H9 (cell line): ENCODE measurements at regions not wholly inside any gene's neighbourhood (a gene's known extent, or its start where the extent isn't known, plus 50 kb on each side); places are given as distances from the start of the nearest gene placed in this dataset.

Experiments used
- DNase-seq: peaks from one replicate; pipeline ENCODE4 v3.0.0-alpha.2; 2017
- H2AFZ ChIP-seq: one replicate; pipeline ENCODE4 v1.6.1; 2013; ENCODE audit warnings: mild to moderate bottlenecking, low read length, control low read depth, moderate library complexity
- H2AK5ac ChIP-seq: 2 replicates; pipeline ENCODE4 v1.6.1; 2013; ENCODE audit warnings: low read length, control low read depth, mixed read lengths; ENCODE audit not compliant: insufficient read length
- H2BK120ac ChIP-seq: one replicate; pipeline ENCODE4 v1.6.1; 2013; ENCODE audit warnings: low read depth, mild to moderate bottlenecking, low read length, control low read depth, inconsistent platforms; ENCODE audit not compliant: poor library complexity, severe bottlenecking
- H2BK12ac ChIP-seq: 2 replicates; pipeline ENCODE4 v1.6.1; 2013; ENCODE audit warnings: low read length, control low read depth, mixed read lengths, low read depth; ENCODE audit not compliant: insufficient read length
- H2BK15ac ChIP-seq: 2 replicates; pipeline ENCODE4 v1.6.1; 2013; ENCODE audit warnings: low read depth, low read length, control low read depth
- H2BK20ac ChIP-seq: one replicate; pipeline ENCODE4 v1.6.1; 2013; ENCODE audit warnings: low read depth, mild to moderate bottlenecking, low read length, control low read depth, inconsistent platforms; ENCODE audit not compliant: poor library complexity, severe bottlenecking
- H2BK5ac ChIP-seq: 2 replicates; pipeline ENCODE4 v1.6.1; 2013; ENCODE audit warnings: low read length, control low read depth, mixed read lengths; ENCODE audit not compliant: insufficient read length
- H3K14ac ChIP-seq: 2 replicates; pipeline ENCODE4 v1.6.1; 2013; ENCODE audit warnings: low read length, control low read depth; ENCODE audit not compliant: insufficient read depth
- H3K18ac ChIP-seq: 2 replicates; pipeline ENCODE4 v1.6.1; 2013; ENCODE audit warnings: low read depth, mild to moderate bottlenecking, mixed read lengths, low read length, control low read depth; ENCODE audit not compliant: insufficient read length
- H3K23ac ChIP-seq: 2 replicates; pipeline ENCODE4 v1.6.1; 2013; ENCODE audit warnings: low read length, control low read depth, mixed read lengths, low read depth; ENCODE audit not compliant: insufficient read length
- H3K23me2 ChIP-seq: 2 replicates; pipeline ENCODE4 v1.6.1; 2013; ENCODE audit warnings: low read depth, mild to moderate bottlenecking, mixed read lengths, low read length, control low read depth; ENCODE audit not compliant: insufficient read length, poor library complexity, severe bottlenecking
- H3K27ac ChIP-seq: 2 replicates; pipeline ENCODE4 v1.5.1; 2013; ENCODE audit warnings: low read length, control low read depth, mixed read lengths, low read depth; ENCODE audit not compliant: insufficient read length
- H3K27me3 ChIP-seq: 2 replicates; pipeline ENCODE4 v1.6.1; 2013; ENCODE audit warnings: low read length, control low read depth, inconsistent platforms; ENCODE audit not compliant: insufficient read depth
- H3K4ac ChIP-seq: 2 replicates; pipeline ENCODE4 v1.6.1; 2013; ENCODE audit warnings: low read depth, mild to moderate bottlenecking, control low read depth, inconsistent platforms, low read length, moderate library complexity
- H3K4me1 ChIP-seq: 2 replicates; pipeline ENCODE4 v1.6.1; 2013; ENCODE audit warnings: low read length, control low read depth, inconsistent platforms; ENCODE audit not compliant: insufficient read depth
- H3K4me2 ChIP-seq: 2 replicates; pipeline ENCODE4 v1.6.1; 2013; ENCODE audit warnings: low read length, control low read depth, mixed read lengths; ENCODE audit not compliant: insufficient read length, insufficient read depth
- H3K56ac ChIP-seq: 2 replicates; pipeline ENCODE4 v1.6.1; 2013; ENCODE audit warnings: low read depth, mild to moderate bottlenecking, mixed read lengths, low read length, control low read depth; ENCODE audit not compliant: insufficient read length
- H3K79me1 ChIP-seq: 2 replicates; pipeline ENCODE4 v1.6.1; 2013; ENCODE audit warnings: low read depth, mild to moderate bottlenecking, moderate library complexity, low read length, control low read depth, inconsistent platforms; ENCODE audit not compliant: insufficient read depth, poor library complexity, severe bottlenecking
- H3K79me2 ChIP-seq: 2 replicates; pipeline ENCODE4 v1.6.1; 2013; ENCODE audit warnings: low read length, control low read depth, inconsistent platforms; ENCODE audit not compliant: insufficient read depth
- H3K9ac ChIP-seq: 2 replicates; pipeline ENCODE4 v1.6.1; 2013; ENCODE audit warnings: low read length, control low read depth, mixed read lengths; ENCODE audit not compliant: insufficient read length; ENCODE audit errors: extremely low read depth
- H3K9me3 ChIP-seq: one replicate; pipeline ENCODE4 v1.6.1; 2013; ENCODE audit warnings: low read depth, low read length, inconsistent platforms; ENCODE audit not compliant: control insufficient read depth
- H3T11ph ChIP-seq: one replicate; pipeline ENCODE4 v1.6.1; 2013; ENCODE audit warnings: mild to moderate bottlenecking, low read length, control low read depth, inconsistent platforms
- H4K20me1 ChIP-seq: one replicate; pipeline ENCODE4 v1.6.1; 2013; ENCODE audit not compliant: control insufficient read depth, insufficient read length, insufficient read depth
- H4K5ac ChIP-seq: 2 replicates; pipeline ENCODE4 v1.6.1; 2013; ENCODE audit warnings: low read depth, mild to moderate bottlenecking, mixed read lengths, low read length, control low read depth; ENCODE audit not compliant: insufficient read length
- H4K8ac ChIP-seq: replicated peaks from 2 replicates; pipeline ENCODE4 v1.6.1; 2013; ENCODE audit warnings: low read length, control low read depth, mixed read lengths, low read depth; ENCODE audit not compliant: insufficient read length
- H4K91ac ChIP-seq: 2 replicates; pipeline ENCODE4 v1.6.1; 2013; ENCODE audit warnings: low read depth, mild to moderate bottlenecking, moderate library complexity, mixed read lengths, low read length, control low read depth; ENCODE audit not compliant: insufficient read length
- H3K27ac Mint-ChIP-seq, 3 experiments: 2 replicates in 2 of 3; 3 replicates in 1 of 3; pipeline ENCODE4 v1.8.0; 2020 to 2021; ENCODE audit warnings: mixed read lengths in 3 of 3, mild to moderate bottlenecking in 1 of 3, moderate library complexity in 1 of 3
- H3K27me3 Mint-ChIP-seq: 2 replicates; pipeline ENCODE4 v1.8.0; 2021; ENCODE audit warnings: low read depth, mild to moderate bottlenecking, moderate library complexity, mixed read lengths
- H3K36me3 Mint-ChIP-seq, 3 experiments: 2 replicates in 2 of 3; 3 replicates in 1 of 3; pipeline ENCODE4 v1.8.0; 2020 to 2021; ENCODE audit warnings: low read depth in 3 of 3, mixed read lengths in 3 of 3; ENCODE audit not compliant: insufficient read depth in 1 of 3
- H3K4me1 Mint-ChIP-seq, 2 experiments: 2 replicates each; pipeline ENCODE4 v1.8.0; 2020; ENCODE audit warnings: mixed read lengths in 2 of 2
- H3K4me3 Mint-ChIP-seq, 2 experiments: 2 replicates in 1 of 2; 3 replicates in 1 of 2; pipeline ENCODE4 v1.8.0; 2020 to 2021; ENCODE audit warnings: mild to moderate bottlenecking in 2 of 2, mixed read lengths in 2 of 2, moderate library complexity in 1 of 2
- H3K9me3 Mint-ChIP-seq, 2 experiments: 2 replicates in 1 of 2; 3 replicates in 1 of 2; pipeline ENCODE4 v1.8.0; 2020; ENCODE audit warnings: mild to moderate bottlenecking in 2 of 2, mixed read lengths in 2 of 2, moderate library complexity in 1 of 2
- WGBS: extraction: QIAGEN DNeasy Blood & Tissue Kit; methylation state at CpG from one replicate; pipeline ENCODE4 v1.1.7; 2013; ENCODE audit warnings: missing lambda C conversion rate, low lambda C conversion rate, mixed read lengths; ENCODE audit not compliant: insufficient read length; ENCODE audit errors: extremely low coverage; 5-methylcytosine and 5-hydroxymethylcytosine counted together
- TF ChIP-seq, protein P1 (sequence below): fragments of 200-600 bp; sonication (generic); conservative IDR thresholded peaks from 3 replicates; pipeline ENCODE4 v1.8.0; 2021; ENCODE audit warnings: antibody characterized with exemption, mild to moderate bottlenecking

- Histone ChIP-seq H2BK5ac (no peak overlapping the region), H3K23ac (no peak overlapping the region), H3T11ph (no peak overlapping the region), H4K20me1 (no peaks in the 10 kb centered on the region), H3K4me1 (no peaks in the 10 kb centered on the region; the same call in 1 of the 2 replicates), H3K9me3 (no peaks in the 10 kb centered on the region), H3K23me2 (no peaks in the 10 kb centered on the region), H2BK12ac (no peak overlapping the region), H3K27ac (no peak overlapping the region), H2BK20ac (no peak overlapping the region), H3K14ac (no peak overlapping the region), H2AK5ac (no peak overlapping the region), H3K4ac (no peak overlapping the region), H4K8ac (no peak overlapping the region), H4K5ac (no peak overlapping the region), H3K9ac (peak overlapping the region; percentile 16), H3K79me2 (no peaks in the 10 kb centered on the region), H2BK15ac (no peak overlapping the region), H3K4me2 (peak overlapping the region; percentile 40), H3K56ac (no peak overlapping the region), H2BK120ac (no peak overlapping the region), H3K18ac (no peak overlapping the region), H4K91ac (no peak overlapping the region), H3K27me3 (no peaks in the 10 kb centered on the region), H3K79me1 (no peaks in the 10 kb centered on the region), H2AFZ (no peak overlapping the region)
- H3K36me3 Mint-ChIP-seq = peaks cover 0 to 4% (median 0%) of the 10 kb centered on the region in 3 experiments; a peak in 1 of 7 replicates
- TF ChIP-seq, protein P1, sequence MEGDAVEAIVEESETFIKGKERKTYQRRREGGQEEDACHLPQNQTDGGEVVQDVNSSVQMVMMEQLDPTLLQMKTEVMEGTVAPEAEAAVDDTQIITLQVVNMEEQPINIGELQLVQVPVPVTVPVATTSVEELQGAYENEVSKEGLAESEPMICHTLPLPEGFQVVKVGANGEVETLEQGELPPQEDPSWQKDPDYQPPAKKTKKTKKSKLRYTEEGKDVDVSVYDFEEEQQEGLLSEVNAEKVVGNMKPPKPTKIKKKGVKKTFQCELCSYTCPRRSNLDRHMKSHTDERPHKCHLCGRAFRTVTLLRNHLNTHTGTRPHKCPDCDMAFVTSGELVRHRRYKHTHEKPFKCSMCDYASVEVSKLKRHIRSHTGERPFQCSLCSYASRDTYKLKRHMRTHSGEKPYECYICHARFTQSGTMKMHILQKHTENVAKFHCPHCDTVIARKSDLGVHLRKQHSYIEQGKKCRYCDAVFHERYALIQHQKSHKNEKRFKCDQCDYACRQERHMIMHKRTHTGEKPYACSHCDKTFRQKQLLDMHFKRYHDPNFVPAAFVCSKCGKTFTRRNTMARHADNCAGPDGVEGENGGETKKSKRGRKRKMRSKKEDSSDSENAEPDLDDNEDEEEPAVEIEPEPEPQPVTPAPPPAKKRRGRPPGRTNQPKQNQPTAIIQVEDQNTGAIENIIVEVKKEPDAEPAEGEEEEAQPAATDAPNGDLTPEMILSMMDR = no peak
- no peaks in the 10 kb centered on the region; a peak in 1 of 5 replicates for H3K9me3 Mint-ChIP-seq
- peaks cover 45% of the 10 kb centered on the region for H3K27me3 Mint-ChIP-seq
- DNase-seq = no peak
- H3K4me1 Mint-ChIP-seq = peaks cover 3 to 16% of the 10 kb centered on the region in 2 experiments; a peak in 3 of 4 replicates
- peak overlapping the region in 1 of 2 experiments; percentile 31; a peak in 3 of 5 replicates for H3K4me3 Mint-ChIP-seq
- H3K27ac Mint-ChIP-seq = peak overlapping the region in 1 of 3 experiments; percentile 16; a peak in 1 of 7 replicates
- no CpG with 5 or more reads among the region's 8 CpGs for WGBS
These were observed 107.9 kb upstream of the ESRRB start for GRCh38 chr14:76268047-76268431.
